HG02588 (cell line): ENCODE measurements at regions not wholly inside any gene's neighbourhood (a gene's known extent, or its start where the extent isn't known, plus 50 kb on each side); places are given as distances from the start of the nearest gene placed in this dataset.

Source experiments
- ATAC-seq: cut with Tn5 transposase; IDR thresholded peaks from one replicate; pipeline ENCODE4 v1.9.1; 2021; ENCODE audit warnings: mild to moderate bottlenecking, moderate library complexity; ENCODE audit not compliant: unreplicated experiment

DNA sequence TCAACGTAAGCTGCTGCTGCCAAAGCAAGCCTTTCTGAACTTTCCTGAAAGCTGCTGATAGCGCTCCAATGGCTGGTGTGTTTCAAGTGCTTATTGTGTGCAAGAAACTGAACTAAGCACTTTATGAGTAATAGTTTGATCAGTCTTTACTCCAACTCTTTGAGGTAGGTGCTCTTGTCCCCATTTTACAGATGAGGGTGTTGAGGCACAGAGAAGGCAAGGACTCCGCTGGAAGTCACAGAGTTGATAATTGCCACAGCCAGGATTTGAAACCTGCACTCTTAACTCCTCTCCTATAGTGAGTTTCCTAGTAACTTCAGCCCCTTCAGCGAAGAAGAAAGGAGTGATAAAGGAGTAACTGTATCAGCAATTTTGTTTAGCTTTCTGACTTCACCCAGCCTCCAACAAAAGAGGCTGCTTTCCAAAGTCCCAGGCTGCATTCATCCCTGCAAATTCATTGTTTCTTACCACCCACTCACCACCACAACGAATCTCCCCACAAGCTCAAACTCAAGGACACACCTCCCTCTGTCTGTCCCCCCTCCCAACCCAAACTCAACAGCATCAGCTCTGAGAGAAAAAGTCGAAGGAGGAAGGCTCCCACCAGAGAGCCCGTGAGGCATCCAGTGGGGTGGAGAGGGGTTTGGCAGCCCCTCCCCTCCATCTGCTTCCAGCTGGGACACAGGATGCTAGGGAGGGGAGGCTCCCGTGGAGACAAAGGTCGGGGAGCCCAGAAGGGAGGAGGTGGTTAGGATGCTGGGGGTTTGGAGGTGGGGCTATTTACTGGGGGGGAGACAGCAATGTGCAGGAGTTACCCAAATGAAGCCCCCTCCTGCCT lies 139.6 kb downstream of the NAV1 start:
- no peak for ATAC-seq

DNA sequence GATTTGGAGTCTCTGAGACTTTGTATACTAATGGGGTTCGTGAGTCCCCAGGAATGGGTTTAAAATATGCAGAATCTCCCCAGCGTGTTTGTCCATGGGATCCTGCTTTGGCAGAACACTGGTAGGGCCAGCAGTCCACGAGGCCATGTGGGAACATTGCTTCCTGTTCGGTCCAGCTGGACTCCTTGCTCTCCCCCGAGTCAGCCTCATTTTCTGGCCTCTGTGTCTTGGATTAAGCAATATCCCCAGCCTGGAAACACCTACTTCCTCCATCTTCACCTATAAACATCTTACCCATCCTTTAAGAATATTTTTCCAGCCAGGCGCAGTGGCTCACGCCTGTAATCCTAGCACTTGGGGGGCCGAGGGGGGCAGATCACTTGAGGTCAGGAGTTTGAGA lies 142.4 kb downstream of the NAV1 start:
- no peak for ATAC-seq

DNA sequence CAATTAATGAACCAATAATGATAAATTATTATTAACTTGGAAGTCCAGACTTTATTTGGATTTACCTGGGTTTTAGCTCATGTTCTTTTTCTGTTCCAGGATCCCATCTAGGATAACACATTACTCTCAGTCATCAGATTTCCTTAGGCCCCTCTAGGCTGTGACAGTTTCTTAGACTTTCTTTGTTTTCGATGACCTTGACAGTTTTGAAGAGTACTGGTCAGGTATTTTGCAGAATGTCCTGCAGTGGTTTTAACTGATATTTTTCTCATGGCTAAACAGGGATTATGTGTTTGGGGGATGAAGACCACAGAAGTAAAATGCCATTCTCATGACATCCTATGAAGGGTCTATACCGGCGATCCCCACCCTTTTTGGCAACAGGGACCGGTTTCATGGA lies 144.0 kb downstream of the NAV1 start:
- no peak for ATAC-seq

DNA sequence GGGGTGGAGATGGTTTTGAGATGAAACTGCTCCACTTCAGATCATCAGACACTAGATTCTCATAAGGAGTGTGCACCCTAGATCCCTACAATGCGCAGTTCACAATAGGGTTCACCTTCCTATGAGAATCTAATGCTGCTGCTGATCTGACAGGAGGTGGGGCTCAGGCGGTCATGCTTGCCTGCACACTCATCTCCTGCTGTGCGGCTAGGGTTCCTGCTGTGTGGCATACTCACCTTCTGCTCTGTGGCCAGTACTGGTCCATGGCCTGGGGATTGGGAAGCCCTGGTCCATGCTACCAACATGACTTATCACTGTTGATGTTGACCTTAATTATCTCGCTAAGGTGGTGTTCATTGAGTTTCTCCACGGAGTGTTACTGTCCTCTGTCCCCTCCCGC lies 144.5 kb downstream of the NAV1 start:
- no peak for ATAC-seq

DNA sequence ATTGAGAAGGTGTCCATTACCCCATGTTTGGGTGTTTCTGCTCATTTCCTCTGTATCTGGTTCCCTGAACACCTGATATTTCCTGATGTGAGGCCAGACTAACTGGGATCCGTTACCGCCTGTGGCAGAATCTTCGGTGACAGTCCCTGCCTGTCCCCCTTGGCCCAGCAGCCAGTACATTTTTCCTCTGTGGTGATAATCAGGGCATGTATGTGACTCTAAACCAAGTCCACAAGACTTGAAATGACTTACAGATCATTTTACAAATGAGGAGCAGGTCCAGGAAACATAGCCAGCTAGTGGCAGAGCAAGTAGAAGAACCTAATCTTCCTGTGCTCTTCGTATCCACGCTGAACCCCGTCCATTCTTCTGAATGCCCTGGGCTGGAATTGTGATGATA lies 143.5 kb upstream of the IPO9 start:
- ATAC-seq = no peak

DNA sequence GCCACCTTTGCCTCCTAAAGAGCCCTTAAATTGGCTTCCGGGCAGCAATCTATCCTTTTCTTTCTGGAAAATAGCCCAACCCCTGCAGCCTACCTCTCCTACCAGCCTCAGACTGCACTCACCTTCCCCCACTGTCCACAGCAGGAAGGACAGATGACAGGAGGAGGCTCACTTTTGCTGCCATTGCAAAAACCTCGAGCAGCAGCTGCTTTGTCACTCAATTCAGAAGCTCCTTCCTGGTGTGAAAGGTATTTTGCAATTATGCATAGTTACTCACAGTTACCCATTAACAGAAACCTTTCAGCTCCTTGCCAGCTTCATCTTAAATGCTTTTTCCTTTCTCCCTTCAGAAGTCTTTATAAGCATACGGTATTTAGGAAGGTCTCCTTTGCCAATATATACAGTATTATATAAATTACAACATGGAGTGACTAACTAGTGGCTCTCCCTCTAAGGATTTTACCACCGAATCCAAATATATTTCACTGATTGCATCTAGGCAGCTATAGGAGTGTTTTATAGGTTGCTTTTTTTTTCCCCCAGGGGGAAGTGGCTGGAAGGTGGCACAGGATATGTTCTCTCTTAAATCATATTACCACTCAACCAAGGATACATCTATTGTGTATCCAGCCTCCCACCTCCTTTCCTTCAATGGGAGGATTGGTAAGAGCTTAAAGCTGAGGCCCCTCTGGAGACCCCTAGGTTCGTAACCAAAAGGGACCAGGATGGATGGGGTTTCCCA lies 142.1 kb upstream of the IPO9 start:
- no peak for ATAC-seq

DNA sequence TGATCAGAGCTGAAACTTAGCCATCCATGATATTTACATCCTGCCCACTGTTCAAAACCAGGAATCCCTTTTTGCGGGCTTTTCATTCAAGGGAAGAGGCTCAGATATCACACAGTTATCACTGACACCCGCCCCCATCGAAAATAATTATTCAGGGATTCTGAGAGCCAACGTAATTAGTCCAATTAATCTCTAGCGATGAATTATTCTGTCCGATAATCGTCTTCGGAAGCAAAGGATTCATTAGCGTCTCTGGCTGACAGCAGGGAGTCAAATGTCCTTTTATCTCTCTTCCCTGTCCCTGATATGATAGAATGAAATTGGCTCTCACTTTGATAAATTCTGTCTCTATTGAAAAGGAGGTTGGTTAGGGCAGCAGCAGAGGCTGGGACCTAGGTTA lies 140.4 kb upstream of the IPO9 start:
- no peak for ATAC-seq

DNA sequence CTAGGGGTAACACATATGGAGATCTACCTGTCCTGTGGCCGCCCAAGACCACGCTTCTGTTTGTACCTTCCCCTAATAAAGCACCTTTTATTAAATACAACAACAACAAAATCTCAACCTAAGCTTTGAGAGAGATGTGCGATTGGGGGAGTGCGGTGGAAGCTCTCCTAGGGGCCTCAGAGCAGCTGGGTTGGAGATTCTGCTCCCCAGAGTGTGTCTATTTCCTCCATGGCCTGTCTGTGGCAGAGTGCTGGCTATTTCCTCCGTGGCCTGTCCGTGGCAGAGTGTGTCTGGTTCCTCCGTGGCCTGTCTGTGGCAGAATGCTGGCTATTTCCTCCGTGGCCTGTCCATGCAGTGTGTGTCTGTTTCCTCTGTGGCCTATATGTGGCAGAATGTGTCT lies 139.3 kb upstream of the IPO9 start:
- ATAC-seq = no peak

DNA sequence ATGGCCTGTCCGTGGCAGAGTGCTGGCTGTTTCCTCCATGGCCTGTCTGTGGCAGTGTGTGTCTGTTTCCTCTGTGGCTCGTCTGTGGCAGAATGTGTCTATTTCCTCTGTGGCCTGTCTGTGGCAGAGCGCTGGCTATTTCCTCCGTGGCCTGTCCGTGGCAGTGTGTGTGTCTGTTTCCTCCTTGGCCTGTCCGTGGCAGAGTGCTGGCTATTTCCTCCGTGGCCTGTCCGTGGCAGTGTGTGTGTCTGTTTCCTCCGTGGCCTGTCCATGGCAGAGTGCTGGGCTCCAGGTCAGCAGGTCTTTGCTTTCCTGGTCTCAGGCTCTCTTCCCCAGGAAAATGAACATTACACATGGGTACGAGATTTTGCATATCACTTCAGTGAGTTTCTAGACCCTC lies 138.4 kb upstream of the IPO9 start:
- no peak for ATAC-seq

DNA sequence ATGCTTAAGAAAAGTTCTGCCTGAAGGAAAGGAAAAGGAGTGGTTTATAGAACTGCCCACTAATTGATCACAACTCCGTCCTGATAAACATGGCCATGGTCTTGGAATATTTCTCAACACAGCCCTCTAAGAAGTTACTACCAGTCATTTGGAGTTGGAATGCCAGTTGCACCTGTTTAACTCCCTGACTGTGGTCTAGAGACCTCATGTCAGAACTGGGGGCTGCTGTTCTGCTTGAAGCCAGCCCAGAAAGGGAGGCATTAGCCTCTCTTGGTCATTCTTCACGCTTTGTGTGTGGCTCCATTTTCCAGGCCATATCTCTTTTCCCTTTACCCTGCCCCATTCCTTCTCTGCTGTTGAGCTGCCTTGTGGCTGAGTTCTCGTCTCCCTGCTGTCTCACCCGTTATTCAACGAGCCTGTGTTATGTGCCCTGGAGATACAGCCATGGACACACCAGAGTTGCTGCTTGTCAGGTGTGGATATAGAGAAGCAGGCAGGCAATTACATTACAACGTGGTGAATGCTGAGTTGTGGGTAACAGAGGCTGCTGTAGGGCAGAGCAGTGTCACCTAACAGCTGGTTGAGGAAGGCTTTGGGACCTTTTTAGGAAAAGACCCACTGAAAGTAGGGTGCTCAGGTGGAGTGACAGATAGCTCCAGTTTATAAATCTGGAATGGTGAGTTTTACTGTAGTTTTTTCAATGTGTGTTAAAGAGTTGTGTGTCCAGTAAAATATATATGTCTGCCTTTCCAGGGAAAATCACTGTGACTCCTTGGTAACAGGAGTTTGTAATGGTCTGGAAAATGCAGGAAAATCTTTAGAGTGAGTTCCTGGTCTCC lies 137.0 kb upstream of the IPO9 start:
- no peak for ATAC-seq

DNA sequence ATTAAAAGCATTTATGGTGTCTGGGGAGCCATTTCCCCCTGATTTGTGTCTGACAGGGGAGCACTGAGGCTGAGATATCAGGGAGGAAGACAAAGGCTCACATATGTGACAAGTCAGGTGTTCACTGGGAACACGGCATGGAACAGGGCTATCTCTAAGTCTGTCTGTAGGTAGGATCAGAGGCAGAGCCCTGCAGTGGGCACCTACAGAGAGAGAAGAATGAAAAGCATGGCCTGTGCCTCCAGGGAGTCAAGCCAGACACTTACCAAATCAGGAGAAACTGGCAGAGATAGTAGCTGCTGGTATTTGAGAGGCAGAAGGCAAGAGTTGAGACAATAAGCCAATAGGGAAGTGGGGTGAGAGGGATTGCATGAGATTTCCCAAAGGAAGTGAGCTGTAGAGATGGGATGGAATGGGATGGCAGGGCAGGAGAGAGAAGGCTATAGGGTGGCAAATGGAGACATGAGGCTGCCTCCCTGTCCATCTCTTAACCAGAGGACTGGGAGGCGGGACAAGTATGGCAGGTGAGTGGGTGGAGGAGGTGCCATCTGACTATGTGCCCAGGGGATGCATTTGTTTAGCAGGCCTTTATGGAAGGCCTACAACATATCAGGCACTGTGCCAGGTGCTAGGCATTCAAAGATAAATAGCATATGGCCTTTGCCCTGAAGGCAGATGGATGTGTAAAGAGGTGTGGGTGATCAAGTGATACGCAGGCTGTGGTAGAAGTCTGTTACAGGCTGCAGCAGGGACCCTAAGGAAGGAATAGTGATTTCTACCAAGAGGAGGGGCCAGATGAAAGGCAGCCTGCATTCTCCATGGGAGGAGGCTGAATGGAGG lies 136.2 kb upstream of the IPO9 start:
- no peak for ATAC-seq

DNA sequence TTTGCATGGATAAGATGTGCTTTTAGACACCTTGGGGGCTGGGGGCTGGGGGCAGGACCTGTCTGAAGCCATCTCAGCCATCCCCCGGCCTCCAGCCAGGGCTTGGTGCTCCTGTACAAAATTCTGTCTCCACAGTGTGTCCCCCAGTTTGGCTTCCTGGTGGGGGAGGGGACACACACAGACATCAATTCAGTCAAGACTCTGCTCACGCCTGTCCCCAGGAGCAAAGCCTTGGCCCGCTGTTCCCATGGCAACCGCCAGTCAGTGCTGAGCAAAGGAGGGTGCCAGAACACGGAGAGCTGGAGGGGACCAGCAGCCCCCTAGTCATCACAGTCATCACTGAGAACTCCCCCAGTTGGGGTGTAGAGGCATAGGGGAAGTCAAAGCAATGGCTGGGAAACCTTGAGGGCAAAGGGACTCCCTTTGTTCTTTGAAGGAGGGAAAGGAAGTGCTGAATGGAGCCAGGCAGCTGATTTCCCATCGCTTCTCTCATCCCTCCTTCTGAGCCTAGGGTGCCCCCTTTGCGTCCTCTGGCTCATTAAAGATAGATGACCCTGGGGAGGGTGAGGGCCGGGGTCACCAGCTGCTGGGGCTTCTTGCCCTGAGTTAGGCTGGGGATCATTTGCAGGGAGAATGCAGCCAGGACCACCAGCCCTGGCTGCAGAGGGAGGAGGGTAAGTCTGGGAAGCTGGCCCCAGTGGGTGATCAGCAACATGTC lies 134.9 kb upstream of the IPO9 start:
- ATAC-seq = no peak

DNA sequence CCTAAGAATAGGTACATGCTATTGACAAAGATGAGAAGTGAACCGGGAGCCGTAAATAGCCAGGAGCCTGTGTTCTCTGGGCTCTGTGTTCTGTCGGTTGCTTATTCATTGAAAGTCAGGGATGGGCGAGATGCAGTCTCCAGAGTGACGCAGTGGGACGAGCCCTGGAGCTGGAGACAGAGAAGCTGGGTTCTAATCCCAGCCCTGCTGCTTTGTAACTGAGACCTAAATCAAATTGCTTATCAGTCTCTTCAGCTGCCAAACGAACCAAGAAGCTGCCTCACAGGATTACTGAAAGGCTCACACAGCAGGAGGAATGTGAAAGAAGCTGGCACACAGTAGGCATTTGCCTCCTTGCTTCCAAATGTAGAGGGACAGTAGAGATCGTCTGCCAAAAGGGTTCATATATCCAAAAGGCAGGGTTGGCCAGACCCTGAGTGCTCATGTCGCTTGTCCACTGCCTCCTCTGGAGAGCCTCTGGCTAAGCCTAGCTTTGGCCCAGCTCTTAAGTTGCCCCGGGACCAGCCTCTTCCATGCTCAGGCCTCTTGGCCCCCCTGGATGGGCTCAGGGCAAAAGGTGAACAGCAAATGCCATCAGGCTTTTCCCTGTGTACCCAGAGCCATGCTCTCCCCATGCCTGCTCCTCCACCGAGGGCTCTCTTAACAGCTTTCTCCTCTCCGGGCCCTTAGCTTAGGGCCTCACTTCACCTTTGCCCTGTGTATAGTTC lies 134.2 kb upstream of the IPO9 start:
- no peak for ATAC-seq

DNA sequence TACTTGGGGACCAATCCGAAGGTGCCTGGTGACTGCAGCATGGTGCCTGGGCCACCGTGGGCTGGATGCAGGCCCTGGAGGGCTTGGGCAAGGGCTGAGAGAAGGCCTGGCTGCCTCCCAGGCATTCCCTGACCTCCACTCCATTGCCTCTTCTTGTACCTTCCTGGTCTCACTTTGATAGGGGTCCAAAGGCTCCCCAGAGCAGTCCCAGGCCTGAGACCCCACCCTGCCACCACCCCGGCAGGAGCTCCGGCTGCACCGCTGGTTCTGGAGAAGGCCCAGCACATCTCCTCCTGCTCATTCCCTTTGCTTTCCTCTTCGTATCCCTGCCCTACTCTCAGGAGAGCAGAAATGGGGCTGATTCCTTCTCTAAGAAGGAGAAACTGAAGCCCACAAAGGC lies 133.3 kb upstream of the IPO9 start:
- ATAC-seq = no peak

DNA sequence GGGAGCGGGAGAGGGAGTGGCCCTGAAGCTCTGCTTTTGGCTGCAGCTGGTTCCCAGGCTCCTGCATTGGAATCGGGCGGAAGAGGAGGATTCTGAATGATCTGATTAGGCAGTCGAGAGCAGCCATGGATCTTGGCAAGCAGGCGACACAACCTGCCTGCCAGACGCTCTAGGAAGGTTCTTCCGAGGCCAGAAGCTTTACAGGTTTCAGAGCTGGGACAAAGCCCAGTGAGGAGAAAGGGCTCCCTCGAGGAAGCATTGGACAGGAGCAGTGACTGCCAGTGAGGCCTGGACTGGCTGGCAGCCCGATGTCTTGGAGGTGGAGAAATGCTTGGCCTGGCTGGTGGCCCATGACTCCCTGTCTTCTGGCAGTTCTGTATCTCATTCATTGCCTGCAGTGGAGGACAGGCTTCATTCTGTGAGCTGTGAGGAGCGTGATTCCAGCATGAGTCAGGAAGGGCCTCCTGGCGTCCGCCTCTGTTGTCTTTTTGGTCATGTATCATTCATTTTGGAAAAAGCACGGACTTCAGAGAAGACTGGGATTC lies 132.7 kb upstream of the IPO9 start:
- no peak for ATAC-seq

DNA sequence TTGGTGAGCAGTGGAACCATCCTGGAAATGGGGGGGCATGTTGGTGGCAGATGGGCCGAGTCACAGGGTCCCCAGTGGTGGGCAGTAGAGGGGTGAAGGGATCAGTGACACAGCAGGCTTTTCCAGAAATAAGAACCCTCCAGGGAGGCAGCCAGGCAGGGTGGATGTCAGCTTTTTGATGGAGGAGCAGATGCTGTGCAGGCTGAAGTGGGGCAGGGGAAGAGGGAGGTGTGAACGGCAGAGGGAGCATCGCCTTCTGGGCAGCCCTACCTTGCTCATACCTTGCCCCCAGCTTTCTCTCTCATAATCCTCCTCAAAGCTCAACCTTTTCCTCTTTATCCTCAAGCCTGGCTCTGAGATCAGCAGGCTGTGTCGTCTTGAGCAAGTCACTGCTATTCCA lies 131.8 kb upstream of the IPO9 start:
- no peak for ATAC-seq

DNA sequence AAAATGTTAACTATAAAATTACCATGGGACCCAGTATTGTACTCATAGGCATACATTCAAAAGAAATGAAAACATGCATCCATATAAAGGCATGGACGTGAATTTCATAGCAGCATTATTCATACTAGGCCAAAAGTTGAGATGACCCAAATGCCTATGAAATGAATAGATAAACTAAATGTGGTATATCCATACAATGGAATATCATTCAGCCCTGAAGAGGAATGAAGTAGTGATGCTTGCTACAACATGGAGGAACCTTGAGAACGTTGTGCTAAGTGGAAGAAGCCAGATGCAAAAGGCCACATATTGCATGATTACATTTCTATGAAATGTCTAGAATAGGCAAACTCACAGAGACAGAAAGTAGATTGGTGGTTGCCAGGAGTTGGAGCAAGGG lies 127.1 kb upstream of the IPO9 start:
- no peak for ATAC-seq

DNA sequence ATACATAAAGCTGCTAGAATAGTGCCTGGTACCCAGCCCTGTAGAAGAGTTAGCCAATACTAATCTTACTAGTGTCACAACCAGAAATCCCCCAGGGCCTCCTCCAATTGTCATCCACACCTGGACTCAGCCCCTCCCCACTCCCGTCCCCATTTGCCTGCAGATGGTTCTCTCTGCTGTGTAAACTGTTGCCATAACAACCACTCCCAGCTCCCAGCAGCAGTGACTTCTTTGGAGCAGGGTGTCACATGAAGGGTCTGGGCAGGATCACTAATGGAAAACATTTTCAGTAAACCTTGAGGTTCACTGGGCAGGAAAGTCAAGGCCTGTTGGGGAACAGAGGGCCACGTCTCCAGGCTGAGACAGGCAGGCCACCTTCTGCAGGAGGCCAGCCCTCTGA lies 126.0 kb upstream of the IPO9 start:
- no peak for ATAC-seq
